ENCODE measurements at regions not wholly inside any gene's neighbourhood (a gene's known extent, or its start where the extent isn't known, plus 50 kb on each side); places are given as distances from the start of the nearest gene placed in this dataset.
A peak's percentile ranks its signal among the peaks of the same experiment; 100 is the strongest.

DNA sequence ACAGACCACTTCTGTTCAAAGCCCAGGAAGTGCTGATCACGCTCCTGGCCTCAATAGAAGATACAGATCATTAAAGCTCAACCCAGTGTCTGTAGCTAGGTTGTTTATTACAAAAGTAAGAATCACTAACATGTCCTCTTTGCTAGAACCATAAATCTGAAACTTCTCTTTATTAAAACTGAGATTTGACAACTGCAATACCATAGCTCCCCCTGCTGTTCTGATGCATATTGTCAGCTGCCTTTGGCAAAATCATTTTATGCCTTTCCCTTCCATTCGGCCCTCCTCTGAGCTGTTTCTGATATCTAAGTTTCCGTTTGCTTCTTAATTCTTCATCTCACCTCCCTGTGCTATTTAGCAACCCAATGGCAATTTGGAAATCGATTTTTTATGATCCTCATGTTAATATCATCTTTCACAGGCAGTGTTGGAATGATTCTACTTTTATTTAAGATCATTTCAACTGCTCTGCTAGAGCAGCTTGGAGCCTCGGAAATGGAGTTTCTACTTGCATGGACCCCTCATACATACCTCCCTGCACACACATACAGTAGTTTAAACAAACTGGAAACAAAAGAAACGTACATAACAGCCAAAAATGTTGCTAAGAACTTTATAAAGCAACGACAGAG lies 998.8 kb downstream of the MAT2B start:
- Mint-ChIP-seq H3K4me1 (peaks cover 7% of the 10 kb centered on the region), H3K4me3 (no peak overlapping the region), H3K27me3 (peaks cover 8% of the 10 kb centered on the region), H3K27ac (no peak overlapping the region), H3K9me3 (ENCODE audit: insufficient read depth) (no peaks in the 10 kb centered on the region)
- Histone ChIP-seq H3K27ac (ENCODE audit: low read length in 2 of 2) (no peak overlapping the region), H3K4me3 (ENCODE audit: control extremely low read depth in 1 of 5, extremely low read depth in 1 of 5, insufficient read depth in 1 of 5, low read depth in 2 of 5, low read length in 4 of 5) (no peak overlapping the region), H2AFZ (ENCODE audit: insufficient read depth, low read depth, low read length, poor library complexity, severe bottlenecking) (peak overlapping the region; percentile 34), H3K4me1 (ENCODE audit: control insufficient read depth in 2 of 2, insufficient read depth in 2 of 2, low read length in 2 of 2) (no peaks in the 10 kb centered on the region), H4K20me1 (ENCODE audit: control insufficient read depth, insufficient read depth, low read length, poor library complexity, severe bottlenecking) (no peaks in the 10 kb centered on the region), H3K9me3 (ENCODE audit: control extremely low read depth in 1 of 3, control insufficient read depth in 2 of 3, insufficient read depth in 1 of 3, low read length in 2 of 3) (no peaks in the 10 kb centered on the region), H3K4me2 (replicated peaks; ENCODE audit: low read depth, low read length, poor library complexity, severe bottlenecking) (peak overlapping the region; percentile 7), H3K27me3 (replicated peaks in 1 of 4; ENCODE audit: control extremely low read depth in 1 of 4, control insufficient read depth in 3 of 4, insufficient read depth in 4 of 4, low read length in 3 of 4) (no peaks in the 10 kb centered on the region), H3K9ac (ENCODE audit: low read length) (no peak overlapping the region), H3K36me3 (replicated peaks in 1 of 2; ENCODE audit: control extremely low read depth in 1 of 2, control insufficient read depth in 1 of 2, extremely low read depth in 1 of 2, insufficient read depth in 2 of 2, low read length in 1 of 2) (no peaks in the 10 kb centered on the region), H3K79me2 (ENCODE audit: control insufficient read depth, insufficient read depth, low read length) (no peaks in the 10 kb centered on the region)
- peak; percentile 51 for ATAC-seq (ENCODE audit: low read depth)
- intact Hi-C loops (cut with micrococcal nuclease) = loop anchor here (1.0 to 10.0 kb wide), 5 partner anchors 491 to 1029 kb away; no protein-coding TSS in a partner anchor
- DNase-seq = peak; percentile 75
- ChIA-PET CTCF (interaction anchor here (0.6 to 8.0 kb wide), 34 partner anchors 10 to 1028 kb away, joined by 3 to 201 read pairs (median 4); partner anchors contain the start of gene MAT2B), POLR2A (no interaction called here)
- 33% methylated on average over 3 of the region's 7 CpGs for WGBS (ENCODE audit: insufficient coverage)
- TF ChIP-seq, protein P1, sequence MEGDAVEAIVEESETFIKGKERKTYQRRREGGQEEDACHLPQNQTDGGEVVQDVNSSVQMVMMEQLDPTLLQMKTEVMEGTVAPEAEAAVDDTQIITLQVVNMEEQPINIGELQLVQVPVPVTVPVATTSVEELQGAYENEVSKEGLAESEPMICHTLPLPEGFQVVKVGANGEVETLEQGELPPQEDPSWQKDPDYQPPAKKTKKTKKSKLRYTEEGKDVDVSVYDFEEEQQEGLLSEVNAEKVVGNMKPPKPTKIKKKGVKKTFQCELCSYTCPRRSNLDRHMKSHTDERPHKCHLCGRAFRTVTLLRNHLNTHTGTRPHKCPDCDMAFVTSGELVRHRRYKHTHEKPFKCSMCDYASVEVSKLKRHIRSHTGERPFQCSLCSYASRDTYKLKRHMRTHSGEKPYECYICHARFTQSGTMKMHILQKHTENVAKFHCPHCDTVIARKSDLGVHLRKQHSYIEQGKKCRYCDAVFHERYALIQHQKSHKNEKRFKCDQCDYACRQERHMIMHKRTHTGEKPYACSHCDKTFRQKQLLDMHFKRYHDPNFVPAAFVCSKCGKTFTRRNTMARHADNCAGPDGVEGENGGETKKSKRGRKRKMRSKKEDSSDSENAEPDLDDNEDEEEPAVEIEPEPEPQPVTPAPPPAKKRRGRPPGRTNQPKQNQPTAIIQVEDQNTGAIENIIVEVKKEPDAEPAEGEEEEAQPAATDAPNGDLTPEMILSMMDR (IDR thresholded peaks at IDR 0.05) = peak; percentile 85
- TF ChIP-seq EZH2 (IDR thresholded peaks at IDR 0.05; ENCODE audit: borderline replicate concordance, insufficient read depth, low read depth, low read length, poor library complexity, severe bottlenecking) = no peak

DNA sequence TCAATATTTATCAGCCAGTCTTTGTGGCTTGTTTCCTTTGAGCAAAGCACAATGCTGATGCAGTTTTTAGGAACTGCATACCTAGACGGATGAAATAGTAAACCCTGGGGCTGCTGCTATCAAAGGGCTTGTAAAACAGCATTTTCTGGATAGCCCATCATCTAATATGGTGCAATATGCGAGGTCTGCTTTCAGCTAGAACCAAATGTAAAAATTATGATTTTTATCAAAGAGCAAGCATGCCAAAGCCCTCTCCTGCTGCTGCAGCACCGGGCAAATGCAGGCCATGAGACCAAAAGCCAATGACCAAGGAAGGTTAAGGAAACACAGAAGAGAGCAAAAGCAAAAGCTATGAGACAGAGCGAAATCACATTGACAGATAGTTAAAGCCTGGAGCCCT lies 1000.4 kb downstream of the MAT2B start:
- intact Hi-C loops (cut with micrococcal nuclease) = loop anchor here (10.0 kb wide), 1 partner anchor 1031 kb away; no protein-coding TSS in a partner anchor
- no peaks in the 10 kb centered on the region for H3K27me3 ChIP-seq (replicated peaks in 1 of 4; ENCODE audit: control extremely low read depth in 1 of 4, control insufficient read depth in 3 of 4, insufficient read depth in 4 of 4, low read length in 3 of 4)
- H3K4me3 ChIP-seq (ENCODE audit: control extremely low read depth in 1 of 5, extremely low read depth in 1 of 5, insufficient read depth in 1 of 5, low read depth in 2 of 5, low read length in 4 of 5) = no peak overlapping the region
- ChIA-PET POLR2A (no interaction called here), CTCF (interaction anchor here (2.4 to 8.0 kb wide), 4 partner anchors 8 to 940 kb away, joined by 13 to 201 read pairs (median 94); no protein-coding TSS in a partner anchor)
- no peaks in the 10 kb centered on the region for H3K79me2 ChIP-seq (ENCODE audit: control insufficient read depth, insufficient read depth, low read length)
- H3K36me3 ChIP-seq (replicated peaks in 1 of 2; ENCODE audit: control extremely low read depth in 1 of 2, control insufficient read depth in 1 of 2, extremely low read depth in 1 of 2, insufficient read depth in 2 of 2, low read length in 1 of 2) = no peaks in the 10 kb centered on the region
- 92% methylated on average over 4 of the region's 4 CpGs for WGBS (ENCODE audit: insufficient coverage)
- TF ChIP-seq EZH2 (IDR thresholded peaks at IDR 0.05; ENCODE audit: borderline replicate concordance, insufficient read depth, low read depth, low read length, poor library complexity, severe bottlenecking) = no peak
- TF ChIP-seq, protein P1 (IDR thresholded peaks at IDR 0.05) = no peak
- Mint-ChIP-seq H3K27me3 (peaks cover 8% of the 10 kb centered on the region), H3K27ac (no peak overlapping the region), H3K4me1 (peaks cover 7% of the 10 kb centered on the region), H3K9me3 (ENCODE audit: insufficient read depth) (no peaks in the 10 kb centered on the region), H3K4me3 (no peak overlapping the region)
- no peak overlapping the region for H2AFZ ChIP-seq (ENCODE audit: insufficient read depth, low read depth, low read length, poor library complexity, severe bottlenecking)
- ATAC-seq (ENCODE audit: low read depth) (no peak), DNase-seq (no peak)
- no peak overlapping the region for H3K27ac ChIP-seq (ENCODE audit: low read length in 2 of 2)
- H4K20me1 ChIP-seq (ENCODE audit: control insufficient read depth, insufficient read depth, low read length, poor library complexity, severe bottlenecking) = no peaks in the 10 kb centered on the region
- H3K9ac ChIP-seq (ENCODE audit: low read length) = no peak overlapping the region
- no peaks in the 10 kb centered on the region for H3K9me3 ChIP-seq (ENCODE audit: control extremely low read depth in 1 of 3, control insufficient read depth in 2 of 3, insufficient read depth in 1 of 3, low read length in 2 of 3)
- no peaks in the 10 kb centered on the region for H3K4me1 ChIP-seq (ENCODE audit: control insufficient read depth in 2 of 2, insufficient read depth in 2 of 2, low read length in 2 of 2)
- no peak overlapping the region for H3K4me2 ChIP-seq (replicated peaks; ENCODE audit: low read depth, low read length, poor library complexity, severe bottlenecking)
